Mesendoderm (in vitro differentiated cells): ENCODE measurements at regions not wholly inside any gene's neighbourhood (a gene's known extent, or its start where the extent isn't known, plus 50 kb on each side); places are given as distances from the start of the nearest gene placed in this dataset.

Experiments used
- DNase-seq: peaks from one replicate; pipeline ENCODE4 v3.0.0; 2013
- H2AK5ac ChIP-seq: 2 replicates; pipeline ENCODE4 v1.6.1; 2013; ENCODE audit warnings: low read length, inconsistent platforms
- H2BK120ac ChIP-seq: 2 replicates; pipeline ENCODE4 v1.6.1; 2013; ENCODE audit warnings: low read depth, mild to moderate bottlenecking, low read length, moderate library complexity, mixed read lengths
- H2BK15ac ChIP-seq: replicated peaks from 2 replicates; pipeline ENCODE4 v1.6.1; 2013; ENCODE audit warnings: low read depth, mild to moderate bottlenecking, moderate library complexity
- H2BK5ac ChIP-seq: 2 replicates; pipeline ENCODE4 v1.6.1; 2013; ENCODE audit warnings: low read length, inconsistent platforms
- H3K18ac ChIP-seq: 2 replicates; pipeline ENCODE4 v1.6.1; 2013; ENCODE audit warnings: mild to moderate bottlenecking, low read length, mixed read lengths
- H3K23ac ChIP-seq: one replicate; pipeline ENCODE4 v1.6.1; 2013; ENCODE audit warnings: low read length
- H3K27ac ChIP-seq: 2 replicates; pipeline ENCODE4 v1.5.1; 2013; ENCODE audit warnings: low read depth, mild to moderate bottlenecking, inconsistent platforms, low read length, moderate library complexity
- H3K27me3 ChIP-seq: 2 replicates; pipeline ENCODE4 v1.6.1; 2013; ENCODE audit warnings: low read length, control low read depth, mild to moderate bottlenecking, inconsistent platforms; ENCODE audit not compliant: insufficient read depth, poor library complexity
- H3K36me3 ChIP-seq: 2 replicates; pipeline ENCODE4 v1.6.1; 2013; ENCODE audit warnings: low read length, inconsistent platforms; ENCODE audit not compliant: control insufficient read depth, insufficient read depth
- H3K4ac ChIP-seq: one replicate; pipeline ENCODE4 v1.6.1; 2013; ENCODE audit warnings: low read depth, mild to moderate bottlenecking, low read length, moderate library complexity
- H3K4me1 ChIP-seq: 2 replicates; pipeline ENCODE4 v1.6.1; 2013; ENCODE audit warnings: low read depth, low read length, inconsistent platforms; ENCODE audit not compliant: control insufficient read depth
- H3K4me2 ChIP-seq: 2 replicates; pipeline ENCODE4 v1.6.1; 2013; ENCODE audit warnings: low read length
- H3K4me3 ChIP-seq: 2 replicates; pipeline ENCODE4 v1.5.1; 2013; ENCODE audit warnings: mild to moderate bottlenecking, low read length
- H3K56ac ChIP-seq: one replicate; pipeline ENCODE4 v1.6.1; 2013; ENCODE audit warnings: low read length
- H3K79me1 ChIP-seq: 2 replicates; pipeline ENCODE4 v1.6.1; 2013; ENCODE audit warnings: low read length, inconsistent platforms
- H3K79me2 ChIP-seq: 2 replicates; pipeline ENCODE4 v1.6.1; 2013; ENCODE audit warnings: mild to moderate bottlenecking, low read length; ENCODE audit not compliant: control insufficient read depth, insufficient read depth
- H3K9ac ChIP-seq: 2 replicates; pipeline ENCODE4 v1.6.1; 2013; ENCODE audit warnings: low read length, inconsistent platforms
- H4K5ac ChIP-seq: one replicate; pipeline ENCODE4 v1.6.1; 2013; ENCODE audit warnings: low read length
- H4K8ac ChIP-seq: one replicate; pipeline ENCODE4 v1.6.1; 2013; ENCODE audit warnings: low read depth, mild to moderate bottlenecking, control low read depth, low read length, moderate library complexity
- WGBS: extraction: QIAGEN DNeasy Blood & Tissue Kit; methylation state at CpG from one replicate; pipeline ENCODE4 v1.1.7; 2013; ENCODE audit warnings: low lambda C conversion rate, missing lambda C conversion rate; ENCODE audit not compliant: insufficient coverage; ENCODE audit errors: extremely low coverage; 5-methylcytosine and 5-hydroxymethylcytosine counted together

DNA sequence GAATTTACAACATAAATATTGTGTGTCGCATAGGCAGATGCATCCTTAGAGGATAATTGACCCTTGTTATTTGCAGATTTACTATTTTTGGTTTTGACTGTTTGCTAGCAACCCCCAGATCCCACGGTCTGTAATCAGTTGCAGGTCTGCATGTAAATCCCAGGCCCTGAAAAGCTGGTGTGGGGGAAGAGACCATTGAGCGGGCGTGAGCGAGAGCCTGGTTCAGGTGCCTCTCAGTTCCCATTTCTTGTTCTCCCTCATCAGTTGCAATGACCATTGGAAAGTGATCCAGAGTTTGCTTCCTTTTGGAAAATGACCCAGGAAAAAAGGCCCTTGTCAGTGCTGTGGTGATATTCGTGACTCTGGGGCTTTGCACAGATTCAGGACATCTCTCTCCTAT, 238.9 kb downstream of the UACA start:
- Histone ChIP-seq H3K27me3 (no peaks in the 10 kb centered on the region), H4K5ac (no peak overlapping the region), H2BK5ac (no peak overlapping the region), H3K4me1 (no peaks in the 10 kb centered on the region), H2BK120ac (no peak overlapping the region), H2AK5ac (no peak overlapping the region), H3K27ac (no peak overlapping the region), H3K79me1 (no peaks in the 10 kb centered on the region), H2BK15ac (no peak overlapping the region), H3K4me2 (no peak overlapping the region), H3K18ac (no peak overlapping the region), H3K4ac (no peak overlapping the region), H3K9ac (no peak overlapping the region), H3K23ac (no peak overlapping the region), H3K36me3 (no peaks in the 10 kb centered on the region), H3K56ac (no peak overlapping the region), H3K4me3 (no peak overlapping the region), H3K79me2 (no peaks in the 10 kb centered on the region), H4K8ac (no peak overlapping the region)
- no peak for DNase-seq
- WGBS, result no CpG with 5 or more reads among the region's 6 CpGs

DNA sequence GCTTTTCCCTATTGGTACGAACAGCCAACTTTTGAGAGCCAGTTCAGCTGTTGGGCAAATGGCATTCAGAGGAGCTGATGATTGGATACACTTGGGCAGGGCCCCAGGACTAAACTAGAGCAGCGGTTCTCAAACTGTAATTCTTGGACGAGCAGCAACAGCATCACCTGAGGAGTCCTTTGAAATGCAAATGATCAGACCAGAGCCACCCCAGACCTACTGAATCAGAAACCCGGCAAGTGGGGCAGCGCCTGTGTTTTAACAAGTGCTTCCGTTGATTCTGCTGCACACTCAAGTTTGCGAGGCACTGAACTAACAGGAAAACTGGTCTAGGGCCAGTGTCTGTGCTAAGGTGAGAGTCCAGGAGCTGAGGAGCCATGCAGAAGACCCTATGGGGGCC, 239.7 kb downstream of the UACA start:
- no peak overlapping the region for H3K23ac ChIP-seq
- H3K18ac ChIP-seq, result no peak overlapping the region
- H3K4me1 ChIP-seq, result no peaks in the 10 kb centered on the region
- H3K4me2 ChIP-seq, result no peak overlapping the region
- H4K5ac ChIP-seq, result no peak overlapping the region
- H2BK5ac ChIP-seq, result no peak overlapping the region
- H3K27me3 ChIP-seq, result no peaks in the 10 kb centered on the region
- H3K79me2 ChIP-seq, result no peaks in the 10 kb centered on the region
- no peak for DNase-seq
- H2BK120ac ChIP-seq, result no peak overlapping the region
- H3K27ac ChIP-seq, result no peak overlapping the region
- no peak overlapping the region for H3K4me3 ChIP-seq
- no CpG with 5 or more reads among the region's 7 CpGs for WGBS
- H2AK5ac ChIP-seq, result no peak overlapping the region
- H3K36me3 ChIP-seq, result no peaks in the 10 kb centered on the region
- no peak overlapping the region for H3K56ac ChIP-seq
- no peak overlapping the region for H3K4ac ChIP-seq
- no peak overlapping the region for H3K9ac ChIP-seq
- H3K79me1 ChIP-seq, result no peaks in the 10 kb centered on the region
- H4K8ac ChIP-seq, result no peak overlapping the region
- H2BK15ac ChIP-seq, result no peak overlapping the region

DNA sequence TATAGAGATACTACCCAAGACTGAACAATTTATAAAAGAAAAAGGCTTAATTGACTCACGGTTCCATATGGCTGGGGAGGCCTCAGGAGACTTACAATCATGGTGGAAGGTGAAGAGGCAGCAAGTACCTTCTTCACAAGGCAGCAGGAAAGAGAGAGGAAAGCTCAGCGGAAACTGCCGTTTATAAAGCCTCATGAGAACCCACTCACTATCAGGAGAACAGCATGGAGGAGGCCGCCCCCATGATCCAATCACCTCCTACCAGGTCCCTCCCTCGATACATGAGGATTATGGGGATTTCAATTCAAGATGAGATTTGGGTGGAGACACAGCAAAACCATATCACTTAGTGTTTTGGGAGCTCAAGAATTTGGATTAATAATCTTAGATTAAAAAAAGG, 240.2 kb downstream of the UACA start:
- H3K23ac ChIP-seq, result no peak overlapping the region
- no peak overlapping the region for H3K4me3 ChIP-seq
- no peak overlapping the region for H2BK5ac ChIP-seq
- H2BK120ac ChIP-seq, result no peak overlapping the region
- no peak for DNase-seq
- no peaks in the 10 kb centered on the region for H3K79me1 ChIP-seq
- H3K27ac ChIP-seq, result no peak overlapping the region
- no peak overlapping the region for H4K8ac ChIP-seq
- no peak overlapping the region for H3K56ac ChIP-seq
- no peak overlapping the region for H2BK15ac ChIP-seq
- WGBS, result no CpG with 5 or more reads among the region's 5 CpGs
- H3K4ac ChIP-seq, result no peak overlapping the region
- no peaks in the 10 kb centered on the region for H3K27me3 ChIP-seq
- H4K5ac ChIP-seq, result no peak overlapping the region
- no peak overlapping the region for H3K18ac ChIP-seq
- no peaks in the 10 kb centered on the region for H3K79me2 ChIP-seq
- no peak overlapping the region for H3K4me2 ChIP-seq
- no peaks in the 10 kb centered on the region for H3K36me3 ChIP-seq
- no peak overlapping the region for H2AK5ac ChIP-seq
- H3K9ac ChIP-seq, result no peak overlapping the region
- H3K4me1 ChIP-seq, result no peaks in the 10 kb centered on the region

DNA sequence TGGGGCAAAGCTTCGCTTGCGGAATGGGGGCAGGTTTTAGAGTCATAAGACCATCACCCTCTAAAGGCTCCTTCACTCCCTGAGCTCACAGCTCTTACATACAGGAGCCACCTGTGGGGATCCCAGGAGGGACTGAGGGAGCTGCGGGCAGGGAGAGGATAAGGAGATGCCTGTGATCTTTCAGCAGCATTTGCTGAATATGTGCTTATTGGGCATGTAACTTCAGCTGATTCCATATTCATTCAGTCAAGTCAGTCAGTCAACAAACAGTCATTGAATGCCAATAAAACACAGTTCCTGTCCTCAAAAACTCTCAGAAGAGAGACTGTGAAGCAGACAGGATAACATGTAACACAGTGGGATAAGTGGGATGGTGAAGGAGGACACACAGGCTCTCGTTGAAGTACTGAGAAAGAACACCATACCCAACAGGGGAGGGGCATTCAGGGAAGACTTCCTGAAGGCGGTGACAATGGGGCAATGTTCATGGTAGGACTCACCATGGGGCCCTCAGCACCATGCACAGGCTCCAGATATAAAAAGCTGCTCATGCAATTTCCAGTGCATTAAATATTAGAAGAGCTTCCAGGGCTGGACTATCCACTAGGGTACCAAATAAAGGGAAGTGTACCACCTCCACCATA, 240.9 kb downstream of the UACA start:
- no peak overlapping the region for H3K4me2 ChIP-seq
- H2AK5ac ChIP-seq, result no peak overlapping the region
- no peak overlapping the region for H3K23ac ChIP-seq
- H3K36me3 ChIP-seq, result no peaks in the 10 kb centered on the region
- H2BK15ac ChIP-seq, result no peak overlapping the region
- H3K4ac ChIP-seq, result no peak overlapping the region
- H4K8ac ChIP-seq, result no peak overlapping the region
- H4K5ac ChIP-seq, result no peak overlapping the region
- H3K4me1 ChIP-seq, result no peaks in the 10 kb centered on the region
- no peaks in the 10 kb centered on the region for H3K79me2 ChIP-seq
- no CpG with 5 or more reads among the region's 5 CpGs for WGBS
- H3K4me3 ChIP-seq, result no peak overlapping the region
- H3K79me1 ChIP-seq, result no peaks in the 10 kb centered on the region
- no peak overlapping the region for H3K56ac ChIP-seq
- H3K27me3 ChIP-seq, result no peaks in the 10 kb centered on the region
- no peak overlapping the region for H3K18ac ChIP-seq
- DNase-seq, result no peak
- H2BK120ac ChIP-seq, result no peak overlapping the region
- H3K27ac ChIP-seq, result no peak overlapping the region
- no peak overlapping the region for H2BK5ac ChIP-seq
- H3K9ac ChIP-seq, result no peak overlapping the region

DNA sequence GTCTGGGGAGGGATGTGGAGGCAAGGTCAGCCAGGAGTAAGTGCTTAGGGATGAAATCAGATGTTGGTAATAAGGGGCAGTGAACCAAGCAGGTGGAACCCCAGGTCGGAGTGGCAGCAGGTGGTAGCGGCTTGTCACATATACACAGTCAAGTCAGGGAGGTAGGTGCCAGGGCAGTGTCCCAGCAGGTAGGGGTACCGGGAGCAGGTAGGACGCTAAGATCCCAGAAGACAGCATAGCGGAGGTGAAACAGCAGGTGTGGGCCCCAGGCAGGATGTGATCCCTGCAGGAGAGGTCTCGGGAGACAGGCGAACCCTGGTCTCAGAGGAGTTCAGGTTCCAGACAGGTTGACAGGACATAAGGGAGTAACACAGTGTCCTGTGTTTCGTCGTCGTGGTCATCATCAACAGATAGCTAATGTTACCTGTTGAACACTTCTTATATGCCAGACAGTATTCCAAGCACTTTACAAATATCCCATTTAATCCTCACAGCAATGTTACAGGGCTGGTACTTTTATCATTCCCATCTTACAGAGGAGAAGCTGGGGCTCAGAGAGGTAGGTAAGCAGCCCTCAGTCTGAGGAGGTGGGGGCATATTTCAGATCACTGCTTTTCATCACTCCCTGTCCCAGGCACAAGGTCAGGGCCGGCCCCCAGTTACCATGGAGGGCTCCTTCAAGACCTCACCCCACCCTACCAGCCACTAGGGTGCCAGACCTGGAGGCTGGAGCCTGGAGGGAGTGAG, 241.6 kb downstream of the UACA start:
- WGBS, result no CpG with 5 or more reads among the region's 11 CpGs

More for the DNA sequence above, 241.6 kb downstream of the UACA start:
- no peaks in the 10 kb centered on the region for H3K79me1 ChIP-seq
- no peak overlapping the region for H3K4me2 ChIP-seq
- H3K9ac ChIP-seq, result no peak overlapping the region
- no peak overlapping the region for H2AK5ac ChIP-seq
- no peaks in the 10 kb centered on the region for H3K36me3 ChIP-seq
- H3K23ac ChIP-seq, result no peak overlapping the region
- no peak overlapping the region for H4K8ac ChIP-seq
- H3K27me3 ChIP-seq, result no peaks in the 10 kb centered on the region
- DNase-seq, result no peak
- H3K4me1 ChIP-seq, result no peaks in the 10 kb centered on the region
- no peak overlapping the region for H3K4ac ChIP-seq
- H3K27ac ChIP-seq, result no peak overlapping the region
- no peaks in the 10 kb centered on the region for H3K79me2 ChIP-seq
- no peak overlapping the region for H3K4me3 ChIP-seq
- no peak overlapping the region for H4K5ac ChIP-seq
- H3K18ac ChIP-seq, result no peak overlapping the region
- no peak overlapping the region for H2BK120ac ChIP-seq
- H2BK5ac ChIP-seq, result no peak overlapping the region
- no peak overlapping the region for H3K56ac ChIP-seq
- H2BK15ac ChIP-seq, result no peak overlapping the region
